IMR-90 (cell line): ENCODE measurements at regions not wholly inside any gene's neighbourhood (a gene's known extent, or its start where the extent isn't known, plus 50 kb on each side); places are given as distances from the start of the nearest gene placed in this dataset.

Experiments used
- CHD1 ChIP-seq: IDR thresholded peaks from 2 replicates; pipeline ENCODE4 v1.6.1; 2012; ENCODE audit warnings: low read depth, low read length, improper control_type of control experiment
- FOS ChIP-seq: fragments of 150-350 bp; IDR thresholded peaks from 2 replicates; pipeline ENCODE4 v1.6.1; 2016; ENCODE audit warnings: low read depth, low read length
- MAZ ChIP-seq: IDR thresholded peaks from 2 replicates; pipeline ENCODE4 v1.6.1; 2012; ENCODE audit warnings: low read depth, mild to moderate bottlenecking, low read length, improper control_type of control experiment, moderate library complexity, borderline replicate concordance
- MXI1 ChIP-seq: IDR thresholded peaks from 2 replicates; pipeline ENCODE4 v1.6.1; 2012; ENCODE audit warnings: low read depth, mild to moderate bottlenecking, low read length, moderate library complexity, borderline replicate concordance
- POLR2A ChIP-seq: IDR thresholded peaks from 2 replicates; pipeline ENCODE4 v1.6.1; 2012; ENCODE audit warnings: mild to moderate bottlenecking, low read depth, low read length
- RAD21 ChIP-seq: IDR thresholded peaks from 2 replicates; pipeline ENCODE4 v1.6.1; 2012; ENCODE audit warnings: low read length, improper control_type of control experiment
- RCOR1 ChIP-seq: IDR thresholded peaks from 2 replicates; pipeline ENCODE4 v1.6.1; 2012; ENCODE audit warnings: mild to moderate bottlenecking, low read length, improper control_type of control experiment; ENCODE audit not compliant: insufficient replicate concordance
- USF2 ChIP-seq: fragments of 150-350 bp; IDR thresholded peaks from 2 replicates; pipeline ENCODE4 v1.6.1; 2017; ENCODE audit warnings: mild to moderate bottlenecking, antibody characterized with exemption, low read length, low read depth
- TF ChIP-seq, protein P1 (sequence below): conservative IDR thresholded peaks from 2 replicates; pipeline ENCODE4 v1.5.1; 2012; ENCODE audit warnings: mild to moderate bottlenecking, low read depth, low read length, improper control_type of control experiment

DNA sequence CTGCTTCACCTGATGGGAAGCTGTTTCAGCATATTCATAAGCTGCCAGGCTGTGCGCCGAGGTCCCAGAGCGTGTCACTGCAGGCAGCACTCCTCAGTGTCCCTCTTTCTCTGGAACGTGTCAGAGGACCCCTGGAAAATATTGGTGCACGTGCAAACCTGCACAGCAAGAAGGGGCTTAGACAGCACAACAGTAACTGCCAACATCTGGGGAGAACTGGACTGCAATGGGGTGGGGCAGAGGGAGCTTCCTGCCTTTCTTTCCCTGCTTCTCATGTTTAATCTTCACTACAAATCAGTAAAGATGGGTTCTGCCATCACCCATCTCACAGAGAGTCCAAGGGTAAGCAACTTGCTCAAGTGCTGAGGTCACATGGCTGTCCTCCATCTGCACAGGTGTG lies 86.5 kb upstream of the GPR26 start:
- TF ChIP-seq USF2 (no peak), POLR2A (no peak), RAD21 (no peak), MXI1 (no peak), FOS (no peak), CHD1 (no peak), RCOR1 (no peak), MAZ (no peak)
- TF ChIP-seq, protein P1, sequence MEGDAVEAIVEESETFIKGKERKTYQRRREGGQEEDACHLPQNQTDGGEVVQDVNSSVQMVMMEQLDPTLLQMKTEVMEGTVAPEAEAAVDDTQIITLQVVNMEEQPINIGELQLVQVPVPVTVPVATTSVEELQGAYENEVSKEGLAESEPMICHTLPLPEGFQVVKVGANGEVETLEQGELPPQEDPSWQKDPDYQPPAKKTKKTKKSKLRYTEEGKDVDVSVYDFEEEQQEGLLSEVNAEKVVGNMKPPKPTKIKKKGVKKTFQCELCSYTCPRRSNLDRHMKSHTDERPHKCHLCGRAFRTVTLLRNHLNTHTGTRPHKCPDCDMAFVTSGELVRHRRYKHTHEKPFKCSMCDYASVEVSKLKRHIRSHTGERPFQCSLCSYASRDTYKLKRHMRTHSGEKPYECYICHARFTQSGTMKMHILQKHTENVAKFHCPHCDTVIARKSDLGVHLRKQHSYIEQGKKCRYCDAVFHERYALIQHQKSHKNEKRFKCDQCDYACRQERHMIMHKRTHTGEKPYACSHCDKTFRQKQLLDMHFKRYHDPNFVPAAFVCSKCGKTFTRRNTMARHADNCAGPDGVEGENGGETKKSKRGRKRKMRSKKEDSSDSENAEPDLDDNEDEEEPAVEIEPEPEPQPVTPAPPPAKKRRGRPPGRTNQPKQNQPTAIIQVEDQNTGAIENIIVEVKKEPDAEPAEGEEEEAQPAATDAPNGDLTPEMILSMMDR: no peak
